Sciatic nerve (tissue), 2 donors: ENCODE measurements at regions not wholly inside any gene's neighbourhood (a gene's known extent, or its start where the extent isn't known, plus 50 kb on each side); places are given as distances from the start of the nearest gene placed in this dataset.

Source experiments
- ATAC-seq: fragments of 200-7000 bp; cut with Tn5 transposase; one replicate; pipeline ENCODE4 v1.9.1; 2020; ENCODE audit warnings: mild to moderate bottlenecking, moderate library complexity
- DNase-seq: peaks from one replicate; pipeline ENCODE4 v3.0.0-alpha.2; 2020; ENCODE audit warnings: low spot score
- intact Hi-C: fragments of 100-400 bp; cut with DNase I; formaldehyde crosslinking; loops from one replicate; pipeline ENCODE4 v1.14.2; 2022
- donor health status: DM: no; HTN: no; CAD: no.
- donor health status: DM: no; HTN: no; CAD: no.

DNA sequence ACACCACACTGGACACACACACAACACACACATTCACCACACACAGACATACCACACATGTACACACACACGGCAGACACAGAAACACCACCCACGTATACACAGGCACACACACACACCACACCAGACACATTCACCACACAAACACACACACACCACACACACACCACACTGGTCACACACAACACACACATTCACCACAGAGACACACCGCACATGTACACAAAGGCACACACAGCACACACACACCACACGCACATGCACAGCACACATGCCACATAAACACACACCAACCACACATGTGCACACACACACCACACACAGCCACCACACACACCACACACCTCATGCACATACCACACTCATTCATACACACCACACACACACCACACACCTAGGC, 84.2 kb upstream of the PRR5 start:
- no peak for DNase-seq
- intact Hi-C loops, result no loop called here
- ATAC-seq, result no peak

GRCh38 chr22:44616882-44617655, 84.9 kb upstream of the PRR5 start:
- DNase-seq (no peak), ATAC-seq (no peak)
- intact Hi-C loops, result no loop called here

DNA sequence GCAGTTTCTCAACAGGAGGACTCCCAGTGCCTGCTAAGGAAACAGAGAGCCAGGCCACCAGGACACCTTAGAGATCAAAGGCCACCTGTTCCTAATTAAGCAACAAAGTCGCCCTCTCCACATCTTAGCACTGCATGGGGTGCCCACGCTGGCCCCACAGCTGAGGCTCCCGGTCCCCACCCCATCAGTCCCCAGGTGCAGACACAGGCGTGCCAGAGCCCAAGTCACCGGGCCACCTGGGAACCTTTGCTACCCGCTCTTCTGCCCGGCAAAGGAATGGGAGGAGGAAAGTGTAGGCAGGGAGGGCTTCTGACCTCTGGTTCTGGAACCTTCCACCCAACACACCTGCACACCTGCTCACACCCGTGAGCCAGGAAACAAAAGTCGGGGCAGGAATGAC, 85.5 kb upstream of the PRR5 start:
- ATAC-seq (no peak), DNase-seq (no peak)
- intact Hi-C loops, result no loop called here

DNA sequence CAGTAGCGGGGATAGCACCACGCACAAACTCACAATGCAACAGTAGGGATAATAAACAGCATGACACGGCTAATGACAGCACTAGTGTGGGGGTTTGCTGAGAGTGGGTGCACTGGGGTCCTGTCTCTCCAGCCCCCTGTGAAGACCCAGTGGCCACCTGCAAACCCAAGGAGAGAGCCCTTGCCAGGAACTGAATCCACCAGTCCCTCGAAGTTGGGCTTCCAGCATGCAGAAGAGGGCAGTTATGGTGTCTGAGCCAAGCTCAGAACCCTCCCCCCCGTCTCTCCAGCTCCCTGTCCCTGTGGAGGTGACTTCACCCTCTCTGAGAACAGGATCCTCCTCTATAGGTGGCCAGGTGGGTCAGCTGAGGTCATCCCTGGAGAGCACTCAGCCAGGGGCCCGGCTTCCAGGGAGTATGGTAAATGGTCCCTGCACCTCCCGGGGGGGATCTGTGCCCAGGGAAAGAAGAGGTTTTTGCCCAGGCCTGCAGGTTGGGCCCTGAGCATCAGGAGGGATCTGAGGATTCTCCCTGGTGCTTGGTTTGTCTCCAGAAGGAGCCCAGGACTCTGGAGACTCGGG, 86.3 kb upstream of the PRR5 start:
- ATAC-seq (no peak), DNase-seq (no peak)
- intact Hi-C loops, result no loop called here

- no peak for DNase-seq
- intact Hi-C loops, result no loop called here
- ATAC-seq, result no peak
Measured at GRCh38 chr22:44615146-44615545, 86.9 kb upstream of the PRR5 start.

DNA sequence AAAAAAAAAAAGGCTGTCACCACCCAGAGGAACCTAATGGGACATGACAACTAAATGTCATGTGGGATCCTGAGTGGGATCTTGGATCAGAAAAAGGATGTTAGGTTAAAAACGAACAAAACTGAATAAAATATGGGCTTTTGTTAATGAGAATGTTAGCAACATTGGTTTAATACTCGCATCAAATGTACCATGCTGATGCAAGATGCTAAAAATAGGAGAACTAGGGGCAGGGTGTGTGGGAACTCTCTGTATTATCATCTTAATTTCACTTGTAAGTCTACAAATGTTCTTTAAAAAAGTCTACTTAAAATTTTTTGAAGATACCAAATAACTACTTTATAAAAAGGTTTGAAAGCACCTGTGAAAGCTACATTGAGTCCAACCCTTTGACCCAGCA, 88.8 kb upstream of the PRR5 start:
- intact Hi-C loops, result no loop called here
- no peak for ATAC-seq

DNA sequence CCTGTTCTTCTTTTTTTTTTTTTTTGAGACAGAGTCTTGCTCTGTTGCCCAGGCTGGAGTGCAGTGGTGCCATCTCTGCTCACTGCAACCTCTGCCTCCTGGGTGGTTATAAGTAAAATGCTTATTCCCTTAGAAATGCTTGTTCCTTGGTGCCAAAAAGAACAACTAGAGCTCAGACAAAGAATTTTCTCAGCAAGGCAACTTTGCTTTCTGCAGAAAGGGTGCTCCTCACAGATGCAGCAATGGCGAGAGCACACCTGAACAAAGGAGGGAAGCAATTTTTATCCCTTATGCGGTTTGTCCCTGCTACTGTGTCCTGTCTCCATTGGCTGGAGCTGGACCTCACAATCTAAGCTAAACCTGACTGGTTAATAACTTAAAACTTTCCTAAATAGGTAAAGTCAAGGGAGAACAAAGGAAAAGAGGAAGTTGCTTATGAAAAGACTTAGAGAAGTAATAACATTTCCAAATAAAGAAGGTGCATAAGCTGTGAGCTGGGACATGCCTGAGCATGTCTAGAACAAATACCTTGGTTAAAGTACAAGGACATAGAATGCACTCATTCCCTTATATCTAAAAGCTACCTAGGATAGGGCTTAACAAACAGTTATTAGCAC, 90.0 kb upstream of the PRR5 start:
- intact Hi-C loops, result no loop called here
- DNase-seq (no peak), ATAC-seq (no peak)

More for the DNA sequence above, 88.8 kb upstream of the PRR5 start:
- no peak for DNase-seq

DNA sequence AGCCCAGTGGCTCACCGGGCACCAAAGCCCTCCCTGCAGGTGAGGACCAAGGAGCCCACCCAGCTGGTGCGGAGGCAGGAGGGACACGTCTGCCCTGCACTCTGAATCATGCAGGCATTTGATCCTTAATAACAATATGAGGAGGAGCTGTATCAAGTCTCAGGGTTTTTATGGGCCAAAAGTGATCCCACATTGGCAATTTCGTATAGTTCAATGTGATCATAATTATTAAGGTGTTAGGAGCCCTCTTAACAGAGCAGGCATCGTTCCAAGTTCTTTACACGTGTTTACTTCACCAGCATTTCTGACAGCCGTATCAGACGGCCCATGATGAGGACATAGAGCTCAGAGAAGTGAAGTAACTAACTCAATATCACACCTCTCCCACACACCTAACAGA, 91.9 kb upstream of the PRR5 start:
- intact Hi-C loops, result no loop called here
- ATAC-seq, result no peak

DNA sequence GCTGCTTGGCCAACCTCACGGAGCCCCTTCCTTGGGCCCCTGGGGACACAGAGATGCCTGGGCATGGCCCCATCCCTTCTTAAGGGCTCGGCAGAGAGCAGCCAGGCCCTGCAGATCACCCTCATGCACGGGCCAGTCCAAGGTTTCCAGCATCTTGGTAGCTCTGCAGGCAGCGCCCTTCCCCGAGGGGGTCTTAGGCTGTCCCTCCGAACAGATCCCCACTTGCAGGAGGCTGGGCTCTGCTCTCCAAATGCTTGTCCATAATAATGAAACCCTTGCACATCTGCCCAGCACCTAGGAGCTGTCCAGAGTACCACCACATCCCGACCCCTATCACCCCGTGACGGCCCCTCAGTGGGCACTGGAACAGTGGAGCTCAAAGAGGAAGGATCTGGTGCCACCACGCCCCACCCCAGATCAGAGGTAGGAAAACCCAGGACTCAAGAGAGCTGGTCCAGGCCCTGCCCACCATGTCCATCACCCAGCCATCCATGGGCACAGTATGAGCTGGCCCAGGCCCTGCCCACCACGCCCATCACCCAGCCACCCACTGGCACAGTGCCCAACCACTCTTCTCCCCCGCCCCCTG, 92.5 kb upstream of the PRR5 start:
- intact Hi-C loops, result no loop called here
- DNase-seq, result no peak
- ATAC-seq, result no peak

More for the DNA sequence above, 91.9 kb upstream of the PRR5 start:
- DNase-seq, result no peak

- intact Hi-C loops, result no loop called here
- no peak for DNase-seq
- no peak for ATAC-seq
Measured at GRCh38 chr22:44608597-44609399, 93.2 kb upstream of the PRR5 start.

GRCh38 chr22:44606126-44606525, 95.9 kb upstream of the PRR5 start:
- DNase-seq (no peak), ATAC-seq (no peak)
- intact Hi-C loops, result no loop called here

DNA sequence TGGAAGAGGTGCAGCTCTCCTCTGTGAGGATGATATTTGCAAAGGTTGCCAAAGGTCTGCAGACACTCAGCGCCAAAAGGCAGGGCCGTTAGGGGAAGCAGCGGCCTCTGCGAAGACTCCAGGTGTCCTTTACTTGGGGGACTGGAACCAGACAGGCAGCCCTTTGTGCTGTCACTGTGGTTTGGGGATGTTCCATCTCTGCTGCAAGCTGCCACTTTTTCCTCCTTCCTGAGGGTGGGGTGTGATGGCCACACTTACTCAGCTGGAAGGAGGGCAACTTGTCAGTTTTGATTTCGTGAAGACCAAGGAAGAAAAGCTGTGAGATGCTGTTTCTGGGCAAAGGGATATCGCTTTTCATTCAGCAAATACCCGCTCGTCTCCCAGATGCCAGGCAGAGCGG, 96.5 kb upstream of the PRR5 start:
- ATAC-seq (no peak), DNase-seq (no peak)
- intact Hi-C loops, result no loop called here

DNA sequence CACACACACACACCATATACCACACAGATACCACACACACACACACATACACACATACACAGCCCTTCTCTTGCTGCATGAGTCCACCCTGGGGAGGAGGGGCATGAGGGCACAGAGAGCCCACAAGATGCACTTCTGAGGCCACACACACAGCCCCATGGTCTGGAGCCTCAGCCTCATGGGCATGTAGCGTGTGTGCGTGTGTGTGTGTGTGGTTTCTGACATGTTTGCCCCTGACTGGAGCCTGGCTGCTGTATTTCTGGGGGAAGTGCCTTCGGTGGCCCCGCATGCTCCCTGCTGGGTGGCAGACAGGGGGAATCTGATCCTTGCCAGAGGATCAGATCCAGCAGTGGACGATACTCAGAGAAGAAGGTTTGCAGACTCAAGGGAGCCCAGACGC, 97.0 kb upstream of the PRR5 start:
- intact Hi-C loops, result no loop called here
- no peak for ATAC-seq
- DNase-seq, result no peak

DNA sequence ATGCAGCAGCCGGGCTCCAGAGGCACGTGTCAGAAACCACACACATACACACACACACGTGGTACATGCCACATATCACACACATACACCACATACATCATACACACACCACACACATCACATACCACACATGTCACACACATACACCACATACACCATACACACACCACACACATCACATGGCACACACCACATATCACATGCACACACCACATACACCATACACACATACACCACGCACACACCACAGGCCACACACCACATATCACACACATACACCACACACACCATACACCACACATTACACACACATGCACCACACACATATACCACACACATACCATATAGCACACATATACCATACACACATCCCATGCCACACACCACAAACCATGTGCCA, 97.5 kb upstream of the PRR5 start:
- ATAC-seq, result no peak
- no peak for DNase-seq
- intact Hi-C loops, result no loop called here

DNA sequence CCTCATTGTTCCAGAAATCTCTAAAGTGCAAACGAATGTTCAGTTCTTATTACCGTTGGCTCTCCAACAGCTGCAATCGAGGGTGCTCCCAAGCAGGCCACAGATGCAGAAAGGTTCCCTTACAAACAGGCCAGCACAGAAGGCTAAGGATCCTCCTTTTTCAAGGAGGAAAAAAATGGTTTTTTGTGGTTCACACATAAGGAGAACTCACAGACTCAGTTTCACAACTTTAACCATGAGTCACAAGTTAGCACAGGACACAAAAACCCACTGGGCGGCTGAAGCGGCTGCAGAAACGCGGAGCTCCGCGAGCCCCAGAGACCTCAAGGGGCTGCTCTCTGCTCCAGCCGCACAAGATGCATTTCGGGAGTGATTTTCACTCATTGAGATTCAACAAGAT, 98.2 kb upstream of the PRR5 start:
- ATAC-seq (no peak), DNase-seq (no peak)
- intact Hi-C loops, result no loop called here

GRCh38 chr22:44601725-44602124, 100.3 kb upstream of the PRR5 start:
- intact Hi-C loops, result no loop called here
- no peak for DNase-seq
- no peak for ATAC-seq

DNA sequence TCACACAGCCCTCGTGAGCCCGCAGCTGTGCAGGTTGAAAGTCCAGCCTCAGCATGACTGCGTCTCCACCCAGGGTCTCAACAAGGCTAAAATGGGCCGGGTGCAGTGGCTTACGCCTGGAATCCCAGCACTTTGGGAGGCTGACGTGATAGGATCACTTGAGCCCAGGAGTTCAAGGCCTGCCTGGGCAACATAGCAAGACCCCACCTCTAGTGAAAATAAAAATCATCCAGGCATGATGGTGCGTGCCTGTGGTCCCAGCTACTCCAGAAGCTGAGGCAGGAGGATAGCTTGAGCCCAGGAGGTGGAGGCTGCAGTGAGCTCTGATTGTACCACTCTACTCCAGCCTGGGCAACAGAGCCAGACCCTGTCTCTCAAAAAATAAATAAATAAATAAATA, 100.8 kb upstream of the PRR5 start:
- no peak for DNase-seq
- ATAC-seq, result no peak
- intact Hi-C loops, result no loop called here

GRCh38 chr22:44600207-44600785, 101.7 kb upstream of the PRR5 start:
- intact Hi-C loops, result no loop called here
- DNase-seq (no peak), ATAC-seq (no peak)

- ATAC-seq (no peak), DNase-seq (no peak)
- intact Hi-C loops, result no loop called here
Measured at GRCh38 chr22:44599500-44600140, 101.6 kb upstream of the RTL6 start.
